Effector memory CD4-positive, alpha-beta T cell (primary cell): ENCODE measurements at regions not wholly inside any gene's neighbourhood (a gene's known extent, or its start where the extent isn't known, plus 50 kb on each side); places are given as distances from the start of the nearest gene placed in this dataset.

Experiments used
- DNase-seq, 3 donors: peaks; one replicate each; pipeline ENCODE4 v3.0.0-alpha.2; 2020
- H3K27ac ChIP-seq: 2 replicates; pipeline ENCODE4 v1.7.0; 2013; ENCODE audit warnings: mild to moderate bottlenecking, low read length, moderate library complexity; ENCODE audit not compliant: insufficient read depth, poor library complexity, severe bottlenecking
- H3K27me3 ChIP-seq: replicated peaks from 2 replicates; pipeline ENCODE4 v1.7.0; 2013; ENCODE audit warnings: mild to moderate bottlenecking, low read length; ENCODE audit not compliant: insufficient read depth, control insufficient read depth, poor library complexity, severe bottlenecking
- H3K36me3 ChIP-seq: 2 replicates; pipeline ENCODE4 v1.7.0; 2013; ENCODE audit warnings: mild to moderate bottlenecking, low read length, moderate library complexity; ENCODE audit not compliant: control insufficient read depth, insufficient read depth
- H3K4me1 ChIP-seq: 2 replicates; pipeline ENCODE4 v1.7.0; 2013; ENCODE audit warnings: low read length, mild to moderate bottlenecking; ENCODE audit not compliant: control insufficient read depth, insufficient read depth, poor library complexity, severe bottlenecking
- H3K4me3 ChIP-seq: 2 replicates; pipeline ENCODE4 v1.7.0; 2013; ENCODE audit warnings: low read length, low read depth, mild to moderate bottlenecking; ENCODE audit not compliant: insufficient read depth, poor library complexity, severe bottlenecking
- H3K9me3 ChIP-seq: 2 replicates; pipeline ENCODE4 v1.7.0; 2013; ENCODE audit warnings: mild to moderate bottlenecking, low read length, moderate library complexity; ENCODE audit not compliant: control insufficient read depth

- no peak for DNase-seq
- Histone ChIP-seq H3K9me3 (no peaks in the 10 kb centered on the region), H3K4me1 (no peaks in the 10 kb centered on the region), H3K4me3 (no peak overlapping the region), H3K27me3 (no peaks in the 10 kb centered on the region), H3K36me3 (no peaks in the 10 kb centered on the region), H3K27ac (no peak overlapping the region)
These were observed 1218.1 kb upstream of the MAP3K7 start for GRCh38 chr6:91804981-91805380.

GRCh38 chr6:91802431-91802830, 1215.6 kb upstream of the MAP3K7 start:
- no peak for DNase-seq
- Histone ChIP-seq H3K36me3 (no peaks in the 10 kb centered on the region), H3K4me1 (no peaks in the 10 kb centered on the region), H3K27ac (no peak overlapping the region), H3K4me3 (no peak overlapping the region), H3K9me3 (no peaks in the 10 kb centered on the region), H3K27me3 (no peaks in the 10 kb centered on the region)

GRCh38 chr6:91796603-91797002, 1209.7 kb upstream of the MAP3K7 start:
- no peak overlapping the region for H3K27ac ChIP-seq
- H3K27me3 ChIP-seq, result no peaks in the 10 kb centered on the region
- H3K36me3 ChIP-seq, result no peaks in the 10 kb centered on the region
- H3K9me3 ChIP-seq, result no peaks in the 10 kb centered on the region
- H3K4me1 ChIP-seq, result no peaks in the 10 kb centered on the region
- no peak overlapping the region for H3K4me3 ChIP-seq
- no peak for DNase-seq

GRCh38 chr6:91788501-91788900, 1201.6 kb upstream of the MAP3K7 start:
- H3K27ac ChIP-seq, result no peak overlapping the region
- H3K27me3 ChIP-seq, result no peaks in the 10 kb centered on the region
- H3K4me3 ChIP-seq, result no peak overlapping the region
- no peaks in the 10 kb centered on the region for H3K36me3 ChIP-seq
- DNase-seq, result no peak
- H3K4me1 ChIP-seq, result no peaks in the 10 kb centered on the region
- no peaks in the 10 kb centered on the region for H3K9me3 ChIP-seq

GRCh38 chr6:91786474-91787184, 1199.8 kb upstream of the MAP3K7 start:
- DNase-seq, result no peak
- Histone ChIP-seq H3K27me3 (no peaks in the 10 kb centered on the region), H3K9me3 (no peaks in the 10 kb centered on the region), H3K36me3 (no peaks in the 10 kb centered on the region), H3K4me1 (no peaks in the 10 kb centered on the region), H3K4me3 (no peak overlapping the region), H3K27ac (no peak overlapping the region)

- Histone ChIP-seq H3K9me3 (no peaks in the 10 kb centered on the region), H3K27ac (no peak overlapping the region), H3K36me3 (no peaks in the 10 kb centered on the region), H3K4me3 (no peak overlapping the region), H3K4me1 (no peaks in the 10 kb centered on the region), H3K27me3 (no peaks in the 10 kb centered on the region)
- no peak for DNase-seq
These were observed 1195.9 kb upstream of the MAP3K7 start for GRCh38 chr6:91782802-91783201.

GRCh38 chr6:91781946-91782345, 1195.1 kb upstream of the MAP3K7 start:
- no peaks in the 10 kb centered on the region for H3K4me1 ChIP-seq
- H3K9me3 ChIP-seq, result no peaks in the 10 kb centered on the region
- H3K4me3 ChIP-seq, result no peak overlapping the region
- no peak overlapping the region for H3K27ac ChIP-seq
- DNase-seq, result no peak
- no peaks in the 10 kb centered on the region for H3K36me3 ChIP-seq
- H3K27me3 ChIP-seq, result no peaks in the 10 kb centered on the region

- Histone ChIP-seq H3K27ac (no peak overlapping the region), H3K36me3 (no peaks in the 10 kb centered on the region), H3K27me3 (no peaks in the 10 kb centered on the region), H3K9me3 (no peaks in the 10 kb centered on the region), H3K4me3 (no peak overlapping the region), H3K4me1 (no peaks in the 10 kb centered on the region)
- no peak for DNase-seq
These were observed 1193.4 kb upstream of the MAP3K7 start for GRCh38 chr6:91780270-91780669.

GRCh38 chr6:91761621-91762020, 1174.7 kb upstream of the MAP3K7 start:
- Histone ChIP-seq H3K27ac (no peak overlapping the region), H3K27me3 (no peaks in the 10 kb centered on the region), H3K36me3 (no peaks in the 10 kb centered on the region), H3K9me3 (no peaks in the 10 kb centered on the region), H3K4me3 (no peak overlapping the region), H3K4me1 (no peaks in the 10 kb centered on the region)
- no peak for DNase-seq

- DNase-seq, result no peak
- Histone ChIP-seq H3K9me3 (no peaks in the 10 kb centered on the region), H3K4me3 (no peak overlapping the region), H3K4me1 (no peaks in the 10 kb centered on the region), H3K27ac (no peak overlapping the region), H3K36me3 (no peaks in the 10 kb centered on the region), H3K27me3 (no peaks in the 10 kb centered on the region)
These were observed 1167.8 kb upstream of the MAP3K7 start for GRCh38 chr6:91754691-91755090.
